ENCODE measurements at regions not wholly inside any gene's neighbourhood (a gene's known extent, or its start where the extent isn't known, plus 50 kb on each side); places are given as distances from the start of the nearest gene placed in this dataset.

DNA sequence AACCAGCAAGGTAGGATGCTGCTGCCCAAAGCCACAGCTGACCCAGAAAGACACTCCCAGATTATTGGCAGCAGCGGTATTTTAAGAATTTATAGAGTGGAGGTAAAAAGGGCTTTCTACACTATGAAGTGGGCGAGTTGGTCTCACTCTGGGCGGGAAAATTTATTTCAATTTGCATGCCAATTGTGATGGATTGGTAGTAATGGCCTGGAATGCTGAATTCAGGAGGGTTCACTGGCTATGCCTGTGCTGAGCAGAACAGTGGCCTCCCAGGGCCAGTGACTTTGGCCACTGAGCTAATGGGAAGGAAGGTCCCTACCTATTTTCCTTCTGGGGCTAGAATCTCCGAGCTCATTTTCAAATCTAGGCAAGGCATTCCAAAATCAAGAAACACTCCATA, 243.5 kb downstream of the TSHZ3 start:
- H3K36me3 ChIP-seq (ENCODE audit: control insufficient read depth, insufficient read depth, low read length) = no peaks in the 10 kb centered on the region
- no peak overlapping the region for H3K9ac ChIP-seq (ENCODE audit: insufficient read depth, low read length)
- H3K4me3 ChIP-seq (replicated peaks in 1 of 4; ENCODE audit: control extremely low read depth in 1 of 4, insufficient read depth in 1 of 4, low read depth in 3 of 4, low read length in 4 of 4) = no peak overlapping the region
- no peaks in the 10 kb centered on the region for H3K79me2 ChIP-seq (ENCODE audit: control insufficient read depth, insufficient read depth, low read length)
- DNase-seq (ENCODE audit: low read depth in 2 of 2) = no peak
- no peaks in the 10 kb centered on the region for H3K4me1 ChIP-seq (ENCODE audit: control insufficient read depth, extremely low read depth, insufficient read depth, low read length)
- no peak overlapping the region for H3K27ac ChIP-seq (ENCODE audit: insufficient read depth, low read length)
- no peaks in the 10 kb centered on the region for H4K20me1 ChIP-seq (ENCODE audit: control insufficient read depth, extremely low read depth, insufficient read depth, low read length)
- H2AFZ ChIP-seq (ENCODE audit: low read length) = no peak overlapping the region
- TF ChIP-seq, protein P1, sequence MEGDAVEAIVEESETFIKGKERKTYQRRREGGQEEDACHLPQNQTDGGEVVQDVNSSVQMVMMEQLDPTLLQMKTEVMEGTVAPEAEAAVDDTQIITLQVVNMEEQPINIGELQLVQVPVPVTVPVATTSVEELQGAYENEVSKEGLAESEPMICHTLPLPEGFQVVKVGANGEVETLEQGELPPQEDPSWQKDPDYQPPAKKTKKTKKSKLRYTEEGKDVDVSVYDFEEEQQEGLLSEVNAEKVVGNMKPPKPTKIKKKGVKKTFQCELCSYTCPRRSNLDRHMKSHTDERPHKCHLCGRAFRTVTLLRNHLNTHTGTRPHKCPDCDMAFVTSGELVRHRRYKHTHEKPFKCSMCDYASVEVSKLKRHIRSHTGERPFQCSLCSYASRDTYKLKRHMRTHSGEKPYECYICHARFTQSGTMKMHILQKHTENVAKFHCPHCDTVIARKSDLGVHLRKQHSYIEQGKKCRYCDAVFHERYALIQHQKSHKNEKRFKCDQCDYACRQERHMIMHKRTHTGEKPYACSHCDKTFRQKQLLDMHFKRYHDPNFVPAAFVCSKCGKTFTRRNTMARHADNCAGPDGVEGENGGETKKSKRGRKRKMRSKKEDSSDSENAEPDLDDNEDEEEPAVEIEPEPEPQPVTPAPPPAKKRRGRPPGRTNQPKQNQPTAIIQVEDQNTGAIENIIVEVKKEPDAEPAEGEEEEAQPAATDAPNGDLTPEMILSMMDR (conservative IDR thresholded peaks at IDR 0.05 in 1 of 2, IDR thresholded peaks at IDR 0.05 in 1 of 2; ENCODE audit: low read depth in 1 of 2, low read length in 2 of 2) = no peak
- no peak for TF ChIP-seq EZH2 (IDR thresholded peaks at IDR 0.05; ENCODE audit: low read length, missing control alignments)
- no peak overlapping the region for H3K4me2 ChIP-seq (ENCODE audit: extremely low read depth, insufficient read depth, low read length)
- H3K27me3 ChIP-seq (ENCODE audit: control insufficient read depth, insufficient read depth, low read length) = no peaks in the 10 kb centered on the region
- H3K9me3 ChIP-seq (ENCODE audit: control insufficient read depth, insufficient read depth, low read depth, low read length) = no peaks in the 10 kb centered on the region

DNA sequence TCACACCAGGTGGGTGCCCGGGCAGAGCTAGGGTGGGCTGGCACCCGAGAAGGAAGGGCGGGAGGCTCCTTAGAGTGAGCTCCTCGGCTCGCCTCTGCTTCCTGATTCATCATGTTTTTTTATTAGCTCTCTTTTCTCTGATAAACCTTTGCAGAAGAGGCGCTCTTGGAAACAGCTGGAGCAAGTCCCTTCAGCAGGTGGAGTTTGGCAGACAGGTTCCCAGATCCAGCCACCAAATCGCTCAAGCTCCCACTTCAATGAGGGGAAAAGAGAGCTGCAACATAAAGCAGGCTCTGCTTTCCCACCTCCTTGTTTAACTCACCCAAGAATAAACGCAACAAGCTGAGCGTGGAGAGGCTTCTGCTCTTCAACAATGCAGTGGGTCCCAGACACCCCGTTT, 244.8 kb downstream of the TSHZ3 start:
- Histone ChIP-seq H3K4me2 (ENCODE audit: extremely low read depth, insufficient read depth, low read length) (no peak overlapping the region), H3K9ac (ENCODE audit: insufficient read depth, low read length) (no peak overlapping the region), H2AFZ (ENCODE audit: low read length) (no peak overlapping the region), H3K4me3 (replicated peaks in 1 of 4; ENCODE audit: control extremely low read depth in 1 of 4, insufficient read depth in 1 of 4, low read depth in 3 of 4, low read length in 4 of 4) (no peak overlapping the region), H3K27ac (ENCODE audit: insufficient read depth, low read length) (no peak overlapping the region), H3K27me3 (ENCODE audit: control insufficient read depth, insufficient read depth, low read length) (no peaks in the 10 kb centered on the region), H3K9me3 (ENCODE audit: control insufficient read depth, insufficient read depth, low read depth, low read length) (no peaks in the 10 kb centered on the region), H4K20me1 (ENCODE audit: control insufficient read depth, extremely low read depth, insufficient read depth, low read length) (no peaks in the 10 kb centered on the region), H3K79me2 (ENCODE audit: control insufficient read depth, insufficient read depth, low read length) (no peaks in the 10 kb centered on the region), H3K4me1 (ENCODE audit: control insufficient read depth, extremely low read depth, insufficient read depth, low read length) (no peaks in the 10 kb centered on the region), H3K36me3 (ENCODE audit: control insufficient read depth, insufficient read depth, low read length) (no peaks in the 10 kb centered on the region)
- no peak for TF ChIP-seq EZH2 (IDR thresholded peaks at IDR 0.05; ENCODE audit: low read length, missing control alignments)
- TF ChIP-seq, protein P1 (conservative IDR thresholded peaks at IDR 0.05 in 1 of 2, IDR thresholded peaks at IDR 0.05 in 1 of 2; ENCODE audit: low read depth in 1 of 2, low read length in 2 of 2) = no peak
- DNase-seq (ENCODE audit: low read depth in 2 of 2) = no peak

DNA sequence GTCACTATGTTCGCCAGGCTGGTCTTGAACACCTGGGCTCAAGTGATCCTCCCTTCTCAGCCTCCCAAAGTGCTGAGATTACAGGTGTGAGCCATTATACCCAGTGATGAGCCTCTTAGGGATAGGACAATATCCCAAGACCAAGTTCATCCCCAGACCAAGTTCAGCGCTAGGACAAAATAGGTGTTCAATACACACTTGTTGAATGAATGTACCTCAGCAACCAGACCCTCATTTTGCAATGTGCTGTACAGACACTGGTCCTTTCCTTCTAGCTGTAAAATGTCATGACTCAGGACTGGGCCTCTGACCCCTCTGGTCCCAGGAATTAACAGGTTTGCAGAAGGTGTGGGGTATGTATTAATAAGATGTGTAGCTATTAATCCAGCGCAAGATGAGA, 246.0 kb downstream of the TSHZ3 start:
- no peaks in the 10 kb centered on the region for H3K36me3 ChIP-seq (ENCODE audit: control insufficient read depth, insufficient read depth, low read length)
- no peaks in the 10 kb centered on the region for H4K20me1 ChIP-seq (ENCODE audit: control insufficient read depth, extremely low read depth, insufficient read depth, low read length)
- H3K9ac ChIP-seq (ENCODE audit: insufficient read depth, low read length) = no peak overlapping the region
- no peaks in the 10 kb centered on the region for H3K9me3 ChIP-seq (ENCODE audit: control insufficient read depth, insufficient read depth, low read depth, low read length)
- no peak overlapping the region for H3K4me2 ChIP-seq (ENCODE audit: extremely low read depth, insufficient read depth, low read length)
- no peaks in the 10 kb centered on the region for H3K79me2 ChIP-seq (ENCODE audit: control insufficient read depth, insufficient read depth, low read length)
- no peak overlapping the region for H2AFZ ChIP-seq (ENCODE audit: low read length)
- TF ChIP-seq EZH2 (IDR thresholded peaks at IDR 0.05; ENCODE audit: low read length, missing control alignments) = no peak
- TF ChIP-seq, protein P1 (conservative IDR thresholded peaks at IDR 0.05 in 1 of 2, IDR thresholded peaks at IDR 0.05 in 1 of 2; ENCODE audit: low read depth in 1 of 2, low read length in 2 of 2) = no peak
- H3K27me3 ChIP-seq (ENCODE audit: control insufficient read depth, insufficient read depth, low read length) = no peaks in the 10 kb centered on the region
- H3K4me3 ChIP-seq (replicated peaks in 1 of 4; ENCODE audit: control extremely low read depth in 1 of 4, insufficient read depth in 1 of 4, low read depth in 3 of 4, low read length in 4 of 4) = no peak overlapping the region
- H3K4me1 ChIP-seq (ENCODE audit: control insufficient read depth, extremely low read depth, insufficient read depth, low read length) = no peaks in the 10 kb centered on the region
- no peak for DNase-seq (ENCODE audit: low read depth in 2 of 2)
- no peak overlapping the region for H3K27ac ChIP-seq (ENCODE audit: insufficient read depth, low read length)

Measured in fibroblast of lung (primary cell).